ENCODE measurements at regions not wholly inside any gene's neighbourhood (a gene's known extent, or its start where the extent isn't known, plus 50 kb on each side); places are given as distances from the start of the nearest gene placed in this dataset.
"Not testable (repeated sequence)": the region's sequence is repeated elsewhere in the genome, so short reads cannot be mapped to it uniquely, and the experiment has no call there.

GRCh38 chr15:77934516-77934915 is 143.0 kb downstream of the TBC1D2B start:
- TF ChIP-seq EZH2phosphoT487 (IDR thresholded peaks at IDR 0.05; ENCODE audit: low read length); CTCF (IDR thresholded peaks at IDR 0.05; ENCODE audit: low read length); EZH2 (optimal IDR thresholded peaks at IDR 0.05; ENCODE audit: low read depth, low read length): not testable (repeated sequence)

All from MM.1S (cell line).